HL-60 (cell line): ENCODE measurements at regions not wholly inside any gene's neighbourhood (a gene's known extent, or its start where the extent isn't known, plus 50 kb on each side); places are given as distances from the start of the nearest gene placed in this dataset.

Source experiments
- DNase-seq, 2 experiments: peaks; one replicate each; pipeline ENCODE4 v3.0.0-alpha.2; 2010 to 2020; ENCODE audit warnings: low read depth in 1 of 2, low spot score in 1 of 2
- H3K27ac ChIP-seq: fragments of 250-450 bp; sonication (Bioruptor Pico); replicated peaks from 2 replicates; pipeline ENCODE4 v1.5.1; 2020; ENCODE audit warnings: mild to moderate bottlenecking, moderate library complexity
- H3K27me3 ChIP-seq: fragments of 250-450 bp; sonication (Bioruptor Pico); 2 replicates; pipeline ENCODE4 v1.5.1; 2021; ENCODE audit warnings: mild to moderate bottlenecking, moderate library complexity; ENCODE audit not compliant: insufficient read depth, poor library complexity, severe bottlenecking
- H3K4me3 ChIP-seq: replicated peaks from 2 replicates; pipeline ENCODE4 v1.5.1; 2011; ENCODE audit warnings: mild to moderate bottlenecking, control low read depth, low read length; ENCODE audit not compliant: insufficient read depth
- GABPA ChIP-seq: IDR thresholded peaks from 2 replicates; pipeline ENCODE4 v1.6.1; 2012; ENCODE audit warnings: low read depth
- POLR2AphosphoS5 ChIP-seq: IDR thresholded peaks from 2 replicates; pipeline ENCODE4 v1.6.1; 2012; ENCODE audit warnings: low read depth
- SPI1 ChIP-seq: IDR thresholded peaks from 2 replicates; pipeline ENCODE4 v1.6.1; 2012; ENCODE audit warnings: low read depth, mild to moderate bottlenecking, borderline replicate concordance
- TF ChIP-seq, protein P1 (sequence below): IDR thresholded peaks from one replicate; pipeline ENCODE4 v1.5.1; 2011; ENCODE audit warnings: low read length, control low read depth, inconsistent platforms; ENCODE audit not compliant: insufficient read depth
- TF ChIP-seq, protein P2 (sequence below): IDR thresholded peaks from 2 replicates; pipeline ENCODE4 v1.6.1; 2012; ENCODE audit warnings: low read depth; ENCODE audit not compliant: insufficient replicate concordance

DNA sequence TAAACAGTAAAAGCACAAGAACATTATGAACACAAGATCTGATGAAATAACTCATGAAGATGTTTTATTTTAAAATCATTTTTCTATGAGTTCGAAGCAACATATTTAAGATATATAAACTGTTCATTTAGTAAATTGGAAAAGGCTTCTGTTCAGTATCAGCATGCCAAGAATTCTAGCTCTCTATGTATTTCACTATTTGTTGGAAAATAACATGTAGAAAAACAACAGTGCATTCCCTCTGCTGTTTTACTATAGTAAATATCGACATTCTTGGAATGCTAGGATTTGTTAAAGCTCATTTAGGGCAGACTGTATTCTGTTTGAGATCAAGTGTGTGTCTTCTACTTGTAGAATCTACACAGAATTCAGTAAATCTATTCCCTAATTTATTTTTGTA is 750.2 kb downstream of the CCDC85A start:
- Histone ChIP-seq H3K27me3 (no peaks in the 10 kb centered on the region), H3K27ac (no peak overlapping the region), H3K4me3 (no peak overlapping the region)
- TF ChIP-seq POLR2AphosphoS5 (no peak), GABPA (no peak), SPI1 (no peak)
- TF ChIP-seq, protein P1, sequence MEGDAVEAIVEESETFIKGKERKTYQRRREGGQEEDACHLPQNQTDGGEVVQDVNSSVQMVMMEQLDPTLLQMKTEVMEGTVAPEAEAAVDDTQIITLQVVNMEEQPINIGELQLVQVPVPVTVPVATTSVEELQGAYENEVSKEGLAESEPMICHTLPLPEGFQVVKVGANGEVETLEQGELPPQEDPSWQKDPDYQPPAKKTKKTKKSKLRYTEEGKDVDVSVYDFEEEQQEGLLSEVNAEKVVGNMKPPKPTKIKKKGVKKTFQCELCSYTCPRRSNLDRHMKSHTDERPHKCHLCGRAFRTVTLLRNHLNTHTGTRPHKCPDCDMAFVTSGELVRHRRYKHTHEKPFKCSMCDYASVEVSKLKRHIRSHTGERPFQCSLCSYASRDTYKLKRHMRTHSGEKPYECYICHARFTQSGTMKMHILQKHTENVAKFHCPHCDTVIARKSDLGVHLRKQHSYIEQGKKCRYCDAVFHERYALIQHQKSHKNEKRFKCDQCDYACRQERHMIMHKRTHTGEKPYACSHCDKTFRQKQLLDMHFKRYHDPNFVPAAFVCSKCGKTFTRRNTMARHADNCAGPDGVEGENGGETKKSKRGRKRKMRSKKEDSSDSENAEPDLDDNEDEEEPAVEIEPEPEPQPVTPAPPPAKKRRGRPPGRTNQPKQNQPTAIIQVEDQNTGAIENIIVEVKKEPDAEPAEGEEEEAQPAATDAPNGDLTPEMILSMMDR, result no peak
- DNase-seq, result no peak

DNA sequence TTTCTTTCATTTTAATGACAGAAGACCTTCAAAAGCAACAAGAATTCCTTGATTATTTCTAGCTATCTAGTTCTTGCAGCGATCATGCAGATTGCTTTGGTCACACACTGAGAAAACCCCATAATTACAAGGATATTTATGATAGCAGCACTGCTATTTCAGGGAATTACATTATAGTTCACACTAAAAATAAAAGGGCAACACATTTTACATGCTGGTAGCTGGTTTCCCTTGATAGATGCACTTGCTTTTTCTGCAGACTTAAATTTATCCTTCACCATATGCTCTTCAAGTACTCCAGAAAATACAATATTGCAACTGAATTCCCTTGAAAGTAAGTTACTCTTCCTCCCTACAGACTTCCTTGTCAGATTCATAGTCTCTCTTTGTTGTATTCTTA is 751.1 kb downstream of the CCDC85A start:
- H3K27ac ChIP-seq, result no peak overlapping the region
- no peak overlapping the region for H3K4me3 ChIP-seq
- TF ChIP-seq GABPA, result no peak
- TF ChIP-seq, protein P2, sequence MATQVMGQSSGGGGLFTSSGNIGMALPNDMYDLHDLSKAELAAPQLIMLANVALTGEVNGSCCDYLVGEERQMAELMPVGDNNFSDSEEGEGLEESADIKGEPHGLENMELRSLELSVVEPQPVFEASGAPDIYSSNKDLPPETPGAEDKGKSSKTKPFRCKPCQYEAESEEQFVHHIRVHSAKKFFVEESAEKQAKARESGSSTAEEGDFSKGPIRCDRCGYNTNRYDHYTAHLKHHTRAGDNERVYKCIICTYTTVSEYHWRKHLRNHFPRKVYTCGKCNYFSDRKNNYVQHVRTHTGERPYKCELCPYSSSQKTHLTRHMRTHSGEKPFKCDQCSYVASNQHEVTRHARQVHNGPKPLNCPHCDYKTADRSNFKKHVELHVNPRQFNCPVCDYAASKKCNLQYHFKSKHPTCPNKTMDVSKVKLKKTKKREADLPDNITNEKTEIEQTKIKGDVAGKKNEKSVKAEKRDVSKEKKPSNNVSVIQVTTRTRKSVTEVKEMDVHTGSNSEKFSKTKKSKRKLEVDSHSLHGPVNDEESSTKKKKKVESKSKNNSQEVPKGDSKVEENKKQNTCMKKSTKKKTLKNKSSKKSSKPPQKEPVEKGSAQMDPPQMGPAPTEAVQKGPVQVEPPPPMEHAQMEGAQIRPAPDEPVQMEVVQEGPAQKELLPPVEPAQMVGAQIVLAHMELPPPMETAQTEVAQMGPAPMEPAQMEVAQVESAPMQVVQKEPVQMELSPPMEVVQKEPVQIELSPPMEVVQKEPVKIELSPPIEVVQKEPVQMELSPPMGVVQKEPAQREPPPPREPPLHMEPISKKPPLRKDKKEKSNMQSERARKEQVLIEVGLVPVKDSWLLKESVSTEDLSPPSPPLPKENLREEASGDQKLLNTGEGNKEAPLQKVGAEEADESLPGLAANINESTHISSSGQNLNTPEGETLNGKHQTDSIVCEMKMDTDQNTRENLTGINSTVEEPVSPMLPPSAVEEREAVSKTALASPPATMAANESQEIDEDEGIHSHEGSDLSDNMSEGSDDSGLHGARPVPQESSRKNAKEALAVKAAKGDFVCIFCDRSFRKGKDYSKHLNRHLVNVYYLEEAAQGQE, result no peak
- TF ChIP-seq, protein P1, result no peak
- TF ChIP-seq SPI1, result no peak
- no peak for TF ChIP-seq POLR2AphosphoS5
- H3K27me3 ChIP-seq, result no peaks in the 10 kb centered on the region
- no peak for DNase-seq

DNA sequence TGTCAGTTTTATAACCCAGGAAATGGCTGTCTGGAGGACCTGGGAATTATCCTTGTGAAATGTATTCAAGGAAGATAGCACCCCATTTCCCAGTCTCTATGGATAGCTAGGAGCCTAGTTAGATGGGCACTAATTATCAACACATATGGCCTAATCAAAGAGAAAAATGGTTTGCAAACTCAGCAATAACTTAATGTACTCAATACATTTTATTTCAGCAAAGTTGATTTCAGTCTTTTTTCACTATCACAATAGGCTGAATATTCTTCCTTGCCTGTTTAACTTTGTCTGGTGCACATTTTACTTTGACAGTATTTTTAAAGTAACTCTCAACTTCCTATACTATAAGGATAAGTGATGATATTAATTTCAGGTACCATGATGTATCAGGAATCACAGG is 756.3 kb downstream of the CCDC85A start:
- Histone ChIP-seq H3K27me3 (no peaks in the 10 kb centered on the region), H3K27ac (no peak overlapping the region), H3K4me3 (no peak overlapping the region)
- no peak for DNase-seq
- TF ChIP-seq POLR2AphosphoS5, result no peak
- TF ChIP-seq, protein P1, result no peak
- no peak for TF ChIP-seq GABPA
- no peak for TF ChIP-seq SPI1

DNA sequence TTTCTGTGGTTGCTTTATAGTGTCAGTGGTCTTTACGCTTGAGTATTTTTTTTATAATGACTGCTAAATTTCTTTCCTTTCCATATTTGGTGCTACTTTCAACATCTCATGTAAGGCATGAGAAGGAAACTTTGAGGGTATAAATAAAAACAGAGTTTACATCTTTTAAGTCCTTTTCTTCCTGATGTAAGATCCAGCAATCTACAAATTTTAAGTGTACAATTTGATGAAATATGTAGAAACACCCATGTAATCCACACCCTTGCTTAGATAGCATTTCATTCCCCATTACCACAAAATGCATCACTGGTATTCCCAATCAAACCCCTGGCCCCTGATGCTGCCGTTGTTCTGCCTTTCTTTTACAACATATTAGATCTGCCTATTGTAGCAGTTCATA is 769.1 kb downstream of the CCDC85A start:
- TF ChIP-seq, protein P2, result no peak
- TF ChIP-seq SPI1 (no peak), GABPA (no peak), POLR2AphosphoS5 (no peak)
- TF ChIP-seq, protein P1, result no peak
- Histone ChIP-seq H3K27ac (no peak overlapping the region), H3K4me3 (no peak overlapping the region), H3K27me3 (no peaks in the 10 kb centered on the region)
- DNase-seq, result no peak
